ENCODE measurements at regions not wholly inside any gene's neighbourhood (a gene's known extent, or its start where the extent isn't known, plus 50 kb on each side); places are given as distances from the start of the nearest gene placed in this dataset.

- TF ChIP-seq POLR2A (IDR thresholded peaks at IDR 0.05) (no peak), CTCF (IDR thresholded peaks at IDR 0.05) (no peak), POLR2AphosphoS5 (IDR thresholded peaks at IDR 0.05) (no peak)
Observed at GRCh38 chr5:45132972-45133371, 324.2 kb downstream of the MRPS30 start.

Data from breast epithelium (tissue), 3 donors.